ENCODE measurements at regions not wholly inside any gene's neighbourhood (a gene's known extent, or its start where the extent isn't known, plus 50 kb on each side); places are given as distances from the start of the nearest gene placed in this dataset.

- Histone ChIP-seq H3K9me3 (no peaks in the 10 kb centered on the region; the same call in 1 of the 2 replicates), H3K4me3 (no peak overlapping the region), H3K27me3 (ENCODE audit: low read depth) (no peaks in the 10 kb centered on the region), H3K36me3 (replicated peaks) (no peaks in the 10 kb centered on the region), H3K4me1 (no peaks in the 10 kb centered on the region)
- DNase-seq (ENCODE audit: low spot score in 2 of 2): no peak
- in situ Hi-C loops (cut with MboI; ENCODE audit: low sequenced_read_pairs): no loop called here
Observed at GRCh38 chr3:162007722-162008121, 511.1 kb downstream of the OTOL1 start.

- H3K4me1 ChIP-seq: no peaks in the 10 kb centered on the region
- H3K36me3 ChIP-seq (replicated peaks): no peaks in the 10 kb centered on the region
- DNase-seq (ENCODE audit: low spot score in 2 of 2): no peak
- in situ Hi-C loops (cut with MboI; ENCODE audit: low sequenced_read_pairs): no loop called here
- no peaks in the 10 kb centered on the region for H3K27me3 ChIP-seq (ENCODE audit: low read depth)
- no peak overlapping the region for H3K4me3 ChIP-seq
- H3K9me3 ChIP-seq: no peaks in the 10 kb centered on the region; the same call in 1 of the 2 replicates
Observed at GRCh38 chr3:162012633-162013032, 516.0 kb downstream of the OTOL1 start.

GRCh38 chr3:162014284-162014683 lies 517.7 kb downstream of the OTOL1 start:
- H3K9me3 ChIP-seq: no peaks in the 10 kb centered on the region; the same call in 1 of the 2 replicates
- DNase-seq (ENCODE audit: low spot score in 2 of 2): no peak
- no peak overlapping the region for H3K4me3 ChIP-seq
- no peaks in the 10 kb centered on the region for H3K4me1 ChIP-seq
- H3K36me3 ChIP-seq (replicated peaks): no peaks in the 10 kb centered on the region
- in situ Hi-C loops (cut with MboI; ENCODE audit: low sequenced_read_pairs): no loop called here
- no peaks in the 10 kb centered on the region for H3K27me3 ChIP-seq (ENCODE audit: low read depth)

- in situ Hi-C loops (cut with MboI; ENCODE audit: low sequenced_read_pairs): no loop called here
Observed at GRCh38 chr3:162015856-162016255, 519.2 kb downstream of the OTOL1 start.

GRCh38 chr3:162019817-162020216 lies 523.2 kb downstream of the OTOL1 start:
- in situ Hi-C loops (cut with MboI; ENCODE audit: low sequenced_read_pairs): no loop called here
- Histone ChIP-seq H3K4me1 (no peaks in the 10 kb centered on the region), H3K9me3 (no peaks in the 10 kb centered on the region), H3K4me3 (no peak overlapping the region), H3K36me3 (replicated peaks) (no peaks in the 10 kb centered on the region), H3K27me3 (ENCODE audit: low read depth) (no peaks in the 10 kb centered on the region)
- DNase-seq (ENCODE audit: low spot score in 2 of 2): peak; percentile 38 to 74

More at GRCh38 chr3:162015856-162016255, 519.2 kb downstream of the OTOL1 start:
- peak in 1 of 2 experiments; percentile 11 for DNase-seq (ENCODE audit: low spot score in 2 of 2)
- Histone ChIP-seq H3K4me3 (no peak overlapping the region), H3K9me3 (no peaks in the 10 kb centered on the region), H3K27me3 (ENCODE audit: low read depth) (no peaks in the 10 kb centered on the region), H3K4me1 (no peaks in the 10 kb centered on the region), H3K36me3 (replicated peaks) (no peaks in the 10 kb centered on the region)

- in situ Hi-C loops (cut with MboI; ENCODE audit: low sequenced_read_pairs): no loop called here
- H3K36me3 ChIP-seq (replicated peaks): no peaks in the 10 kb centered on the region
Observed at GRCh38 chr3:162021206-162021605, 524.6 kb downstream of the OTOL1 start.

GRCh38 chr3:162022911-162023310 lies 526.3 kb downstream of the OTOL1 start:
- Histone ChIP-seq H3K4me1 (no peaks in the 10 kb centered on the region), H3K4me3 (no peak overlapping the region), H3K9me3 (no peaks in the 10 kb centered on the region), H3K36me3 (replicated peaks) (no peaks in the 10 kb centered on the region), H3K27me3 (ENCODE audit: low read depth) (no peaks in the 10 kb centered on the region)
- no peak for DNase-seq (ENCODE audit: low spot score in 2 of 2)
- in situ Hi-C loops (cut with MboI; ENCODE audit: low sequenced_read_pairs): no loop called here

More at GRCh38 chr3:162021206-162021605, 524.6 kb downstream of the OTOL1 start:
- no peak for DNase-seq (ENCODE audit: low spot score in 2 of 2)
- no peaks in the 10 kb centered on the region for H3K4me1 ChIP-seq
- H3K27me3 ChIP-seq (ENCODE audit: low read depth): no peaks in the 10 kb centered on the region
- no peaks in the 10 kb centered on the region for H3K9me3 ChIP-seq
- H3K4me3 ChIP-seq: no peak overlapping the region

GRCh38 chr3:162029736-162030135 lies 533.1 kb downstream of the OTOL1 start:
- no peak for DNase-seq (ENCODE audit: low spot score in 2 of 2)
- in situ Hi-C loops (cut with MboI; ENCODE audit: low sequenced_read_pairs): no loop called here
- Histone ChIP-seq H3K4me1 (no peaks in the 10 kb centered on the region), H3K36me3 (replicated peaks) (no peaks in the 10 kb centered on the region), H3K4me3 (no peak overlapping the region), H3K27me3 (ENCODE audit: low read depth) (no peaks in the 10 kb centered on the region), H3K9me3 (no peaks in the 10 kb centered on the region)

- H3K36me3 ChIP-seq (replicated peaks): no peaks in the 10 kb centered on the region
- no peak overlapping the region for H3K4me3 ChIP-seq
- no peaks in the 10 kb centered on the region for H3K4me1 ChIP-seq
- DNase-seq (ENCODE audit: low spot score in 2 of 2): no peak
- in situ Hi-C loops (cut with MboI; ENCODE audit: low sequenced_read_pairs): no loop called here
- no peaks in the 10 kb centered on the region for H3K27me3 ChIP-seq (ENCODE audit: low read depth)
- no peaks in the 10 kb centered on the region for H3K9me3 ChIP-seq
Observed at GRCh38 chr3:162034368-162034767, 537.8 kb downstream of the OTOL1 start.

GRCh38 chr3:162041622-162042021 lies 545.0 kb downstream of the OTOL1 start:
- H3K9me3 ChIP-seq: no peaks in the 10 kb centered on the region
- H3K36me3 ChIP-seq (replicated peaks): no peaks in the 10 kb centered on the region
- H3K4me3 ChIP-seq: no peak overlapping the region
- H3K27me3 ChIP-seq (ENCODE audit: low read depth): no peaks in the 10 kb centered on the region
- no peaks in the 10 kb centered on the region for H3K4me1 ChIP-seq
- no peak for DNase-seq (ENCODE audit: low spot score in 2 of 2)
- in situ Hi-C loops (cut with MboI; ENCODE audit: low sequenced_read_pairs): no loop called here

GRCh38 chr3:162052636-162053035 lies 556.0 kb downstream of the OTOL1 start:
- Histone ChIP-seq H3K4me3 (no peak overlapping the region), H3K36me3 (replicated peaks) (no peaks in the 10 kb centered on the region), H3K9me3 (no peaks in the 10 kb centered on the region), H3K4me1 (no peaks in the 10 kb centered on the region), H3K27me3 (ENCODE audit: low read depth) (no peaks in the 10 kb centered on the region)
- in situ Hi-C loops (cut with MboI; ENCODE audit: low sequenced_read_pairs): no loop called here
- DNase-seq (ENCODE audit: low spot score in 2 of 2): no peak

GRCh38 chr3:162072656-162073164 lies 576.1 kb downstream of the OTOL1 start:
- Histone ChIP-seq H3K4me3 (no peak overlapping the region), H3K9me3 (no peaks in the 10 kb centered on the region), H3K4me1 (no peaks in the 10 kb centered on the region), H3K36me3 (replicated peaks) (no peaks in the 10 kb centered on the region), H3K27me3 (ENCODE audit: low read depth) (no peaks in the 10 kb centered on the region)
- in situ Hi-C loops (cut with MboI; ENCODE audit: low sequenced_read_pairs): no loop called here
- no peak for DNase-seq (ENCODE audit: low spot score in 2 of 2)

- Histone ChIP-seq H3K27me3 (ENCODE audit: low read depth) (no peaks in the 10 kb centered on the region), H3K4me1 (no peaks in the 10 kb centered on the region), H3K4me3 (no peak overlapping the region), H3K36me3 (replicated peaks) (no peaks in the 10 kb centered on the region), H3K9me3 (no peaks in the 10 kb centered on the region)
- no peak for DNase-seq (ENCODE audit: low spot score in 2 of 2)
- in situ Hi-C loops (cut with MboI; ENCODE audit: low sequenced_read_pairs): no loop called here
Observed at GRCh38 chr3:162073422-162073975, 576.9 kb downstream of the OTOL1 start.

GRCh38 chr3:162077108-162077507 lies 580.5 kb downstream of the OTOL1 start:
- Histone ChIP-seq H3K4me1 (no peaks in the 10 kb centered on the region), H3K36me3 (replicated peaks) (no peaks in the 10 kb centered on the region), H3K9me3 (no peaks in the 10 kb centered on the region), H3K4me3 (no peak overlapping the region), H3K27me3 (ENCODE audit: low read depth) (no peaks in the 10 kb centered on the region)
- in situ Hi-C loops (cut with MboI; ENCODE audit: low sequenced_read_pairs): no loop called here
- DNase-seq (ENCODE audit: low spot score in 2 of 2): no peak

GRCh38 chr3:162082516-162082915 lies 585.9 kb downstream of the OTOL1 start:
- Histone ChIP-seq H3K36me3 (replicated peaks) (no peaks in the 10 kb centered on the region), H3K27me3 (ENCODE audit: low read depth) (no peaks in the 10 kb centered on the region), H3K9me3 (no peaks in the 10 kb centered on the region), H3K4me1 (no peaks in the 10 kb centered on the region), H3K4me3 (no peak overlapping the region)
- no peak for DNase-seq (ENCODE audit: low spot score in 2 of 2)
- in situ Hi-C loops (cut with MboI; ENCODE audit: low sequenced_read_pairs): no loop called here
